ENCODE measurements at regions not wholly inside any gene's neighbourhood (a gene's known extent, or its start where the extent isn't known, plus 50 kb on each side); places are given as distances from the start of the nearest gene placed in this dataset.
"Not testable (repeated sequence)": the region's sequence is repeated elsewhere in the genome, so short reads cannot be mapped to it uniquely, and the experiment has no call there.

DNA sequence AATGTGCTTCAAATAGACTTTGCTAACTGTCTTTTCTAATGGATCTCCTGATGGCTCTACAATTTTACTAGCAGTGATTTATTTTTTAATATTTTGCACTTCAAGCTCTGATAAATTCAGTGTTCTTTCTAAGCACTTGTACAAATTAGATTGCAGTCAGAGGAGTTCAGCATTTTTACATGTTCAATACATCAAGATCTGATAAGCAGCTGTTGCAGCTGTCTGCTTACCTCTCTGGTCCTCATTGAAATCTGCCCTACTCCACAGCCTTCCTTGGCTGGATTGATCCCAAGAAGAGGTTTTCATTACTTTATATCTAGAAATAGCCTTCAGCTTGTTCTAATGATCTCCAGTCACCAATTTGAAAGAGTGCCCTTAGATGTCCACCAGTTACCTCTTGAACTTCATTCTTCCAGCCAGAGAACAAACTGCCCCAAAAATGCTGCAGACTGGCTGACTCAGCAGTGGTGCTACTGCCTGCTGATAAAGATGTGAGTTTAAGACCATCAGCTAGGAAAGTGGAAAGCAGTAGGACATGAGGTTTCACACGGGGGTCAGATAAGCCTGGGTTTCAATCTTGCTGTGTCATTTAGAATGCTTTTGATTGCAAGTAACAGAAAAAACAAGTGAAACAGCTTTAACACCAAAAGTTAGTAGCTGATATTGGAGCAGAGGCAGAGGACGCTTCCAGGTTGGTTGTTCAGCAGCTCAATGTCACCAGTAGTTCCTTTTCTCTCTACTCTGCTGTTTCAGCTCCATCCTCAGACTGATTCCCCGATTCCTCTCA lies 350.9 kb upstream of the NPVF start:
- in situ Hi-C loops (cut with MboI; ENCODE audit: low sequenced_read_pairs) = loop anchor here (25.0 kb wide), 1 partner anchor 258 kb away; no protein-coding TSS in a partner anchor

DNA sequence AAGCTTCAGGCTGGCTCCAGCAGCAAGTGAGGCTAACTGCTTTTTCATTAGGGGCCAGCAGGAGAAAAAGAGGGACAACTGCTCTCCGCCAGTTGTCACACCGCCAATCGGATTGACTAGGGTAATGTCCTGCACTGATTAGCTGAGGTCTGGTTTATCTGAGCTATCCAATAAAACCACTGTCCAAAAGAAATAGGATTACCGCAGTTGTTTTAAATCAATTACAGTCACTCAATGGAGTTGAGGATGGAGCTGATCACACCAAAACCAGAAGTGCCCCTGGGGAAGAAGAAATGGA lies 351.4 kb upstream of the NPVF start:
- in situ Hi-C loops (cut with MboI; ENCODE audit: low sequenced_read_pairs) = loop anchor here (25.0 kb wide), 1 partner anchor 258 kb away; no protein-coding TSS in a partner anchor

DNA sequence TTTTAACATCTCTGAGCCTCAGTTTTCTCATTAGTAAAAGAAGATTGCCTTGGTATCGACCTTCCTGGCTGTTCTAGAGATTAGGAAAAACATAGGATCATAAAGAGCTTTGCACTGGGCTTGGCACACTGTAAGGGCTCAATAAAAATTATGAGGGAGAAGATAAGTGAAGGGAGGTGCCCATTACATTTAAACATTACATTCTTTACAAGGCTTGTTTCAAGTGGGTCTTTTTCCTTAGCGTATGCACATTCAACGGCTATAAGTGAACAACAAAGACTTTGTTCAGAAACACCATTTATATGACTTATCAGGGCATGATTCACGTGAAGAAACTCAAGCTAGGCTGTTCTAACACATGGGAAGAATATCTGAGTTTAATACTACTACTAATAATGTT lies 351.9 kb upstream of the NPVF start:
- in situ Hi-C loops (cut with MboI; ENCODE audit: low sequenced_read_pairs) = loop anchor here (25.0 kb wide), 1 partner anchor 257 kb away; no protein-coding TSS in a partner anchor

DNA sequence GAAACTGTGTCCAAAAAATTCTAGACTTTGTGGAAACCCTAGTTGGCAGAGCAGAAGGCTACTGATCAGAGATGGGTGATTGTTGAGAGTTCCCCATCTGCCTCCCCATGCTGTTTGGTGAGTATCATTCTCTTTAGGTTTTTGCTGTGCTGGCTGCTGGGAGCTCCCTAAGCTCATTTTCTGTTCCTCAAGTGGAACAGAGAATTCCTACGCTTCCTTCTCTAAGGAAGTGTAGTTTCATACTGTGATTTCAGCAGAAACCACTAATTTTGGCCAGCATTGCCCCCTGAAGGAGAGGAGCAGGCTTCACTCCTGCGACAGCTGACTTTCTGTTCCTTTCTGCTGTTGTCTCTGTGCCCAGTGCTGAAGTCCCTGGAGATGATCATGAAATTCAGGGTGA lies 355.3 kb upstream of the NPVF start:
- in situ Hi-C loops (cut with MboI; ENCODE audit: low sequenced_read_pairs) = loop anchor here (25.0 kb wide), 1 partner anchor 254 kb away; no protein-coding TSS in a partner anchor

DNA sequence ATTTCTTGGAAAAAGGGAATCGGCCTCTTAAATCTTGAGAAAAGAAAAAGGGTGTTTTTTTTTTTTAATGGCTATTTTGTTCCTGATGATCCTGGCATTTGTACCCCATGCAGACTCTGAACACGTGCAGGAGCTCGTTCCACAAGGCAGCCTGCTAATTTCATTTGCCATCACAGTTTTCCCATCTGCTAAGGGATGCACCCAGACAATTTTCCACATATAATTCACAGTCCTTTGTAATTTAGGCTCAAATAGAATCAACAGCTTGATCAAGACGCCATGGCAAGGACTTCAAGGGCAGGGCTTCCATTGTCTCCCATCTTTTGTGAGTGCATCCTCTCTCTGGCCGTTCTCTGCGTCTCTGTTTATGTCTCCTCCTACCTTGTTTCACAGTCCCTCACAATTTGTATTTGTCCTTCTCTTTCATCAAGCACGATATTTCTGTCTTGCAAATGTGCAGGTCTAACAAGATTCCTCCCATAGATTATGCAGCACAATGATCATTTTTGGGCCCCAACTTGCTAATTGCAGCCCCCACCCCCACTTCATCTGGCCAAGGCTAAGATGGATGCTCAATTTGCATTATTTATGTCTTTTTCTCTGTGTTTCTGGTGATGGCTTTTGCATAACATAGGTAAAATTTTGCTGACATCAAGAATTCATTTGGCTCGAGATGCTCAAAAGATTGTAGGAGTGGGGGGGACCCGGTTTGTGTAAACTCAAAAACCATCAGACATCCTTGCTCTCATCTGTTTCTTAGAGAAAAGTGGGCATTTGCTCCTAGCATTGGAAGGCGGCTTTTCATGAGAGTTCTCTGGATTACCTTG lies 356.0 kb upstream of the NPVF start:
- in situ Hi-C loops (cut with MboI; ENCODE audit: low sequenced_read_pairs) = loop anchor here (25.0 kb wide), 1 partner anchor 253 kb away; no protein-coding TSS in a partner anchor

DNA sequence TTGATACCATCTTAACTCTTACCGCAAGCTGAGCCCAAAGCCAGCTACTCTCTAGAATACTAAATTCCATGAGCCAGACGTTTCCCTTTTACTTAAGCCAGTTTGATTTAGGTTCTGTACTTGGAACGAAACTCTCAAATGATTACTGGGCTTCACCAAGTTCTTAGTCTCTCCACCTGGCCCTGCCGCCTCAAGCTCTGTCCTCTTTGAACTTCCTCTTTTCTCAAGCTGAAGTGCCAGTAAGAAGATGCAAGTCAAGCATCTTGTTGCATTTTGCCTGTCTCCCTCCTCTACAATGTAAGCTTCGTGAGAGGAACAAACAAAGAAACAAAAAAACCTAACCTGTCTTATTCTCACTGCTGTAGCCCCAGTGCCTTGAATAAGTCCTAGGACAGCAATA lies 358.2 kb upstream of the NPVF start:
- in situ Hi-C loops (cut with MboI; ENCODE audit: low sequenced_read_pairs) = loop anchor here (25.0 kb wide), 1 partner anchor 251 kb away; no protein-coding TSS in a partner anchor

DNA sequence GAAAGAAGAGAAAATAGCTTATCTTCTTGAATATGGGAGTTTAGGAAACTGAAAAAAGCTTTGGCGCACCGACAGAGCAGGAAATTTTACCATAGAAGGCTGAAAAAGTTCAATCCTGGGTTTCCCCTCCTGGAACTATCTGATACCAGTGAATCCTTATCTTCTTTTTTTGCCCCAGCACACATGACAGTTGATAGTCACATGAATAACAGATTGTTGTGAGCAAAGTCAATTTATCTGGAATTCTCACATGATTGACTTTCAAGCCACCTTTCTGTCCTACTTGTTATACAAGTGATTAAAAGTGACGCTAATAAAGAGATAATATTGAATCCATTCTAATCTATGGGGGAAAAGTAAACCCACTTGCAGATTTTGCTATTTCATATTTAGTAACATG lies 365.8 kb upstream of the NPVF start:
- in situ Hi-C loops (cut with MboI; ENCODE audit: low sequenced_read_pairs) = loop anchor here (25.0 kb wide), 1 partner anchor 243 kb away; no protein-coding TSS in a partner anchor

DNA sequence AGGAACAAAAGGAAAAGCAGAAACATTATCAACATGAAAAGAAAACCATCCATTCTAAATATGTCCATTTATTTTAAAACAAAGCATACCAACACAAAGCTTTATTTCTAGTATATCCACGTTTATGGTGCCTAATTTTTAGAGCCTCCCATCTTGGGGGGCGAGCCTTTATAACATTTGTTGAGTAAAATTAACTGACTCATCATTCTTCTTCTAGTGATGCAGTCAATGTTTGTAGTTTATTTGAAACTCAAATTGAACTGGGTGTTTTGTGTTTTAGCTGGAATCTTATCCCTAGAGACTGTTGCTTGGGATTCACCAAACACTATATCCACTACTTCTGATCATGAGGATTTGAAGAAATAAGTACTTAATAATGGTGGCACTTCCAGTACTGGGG lies 366.4 kb upstream of the NPVF start:
- in situ Hi-C loops (cut with MboI; ENCODE audit: low sequenced_read_pairs) = loop anchor here (25.0 kb wide), 1 partner anchor 243 kb away; no protein-coding TSS in a partner anchor

DNA sequence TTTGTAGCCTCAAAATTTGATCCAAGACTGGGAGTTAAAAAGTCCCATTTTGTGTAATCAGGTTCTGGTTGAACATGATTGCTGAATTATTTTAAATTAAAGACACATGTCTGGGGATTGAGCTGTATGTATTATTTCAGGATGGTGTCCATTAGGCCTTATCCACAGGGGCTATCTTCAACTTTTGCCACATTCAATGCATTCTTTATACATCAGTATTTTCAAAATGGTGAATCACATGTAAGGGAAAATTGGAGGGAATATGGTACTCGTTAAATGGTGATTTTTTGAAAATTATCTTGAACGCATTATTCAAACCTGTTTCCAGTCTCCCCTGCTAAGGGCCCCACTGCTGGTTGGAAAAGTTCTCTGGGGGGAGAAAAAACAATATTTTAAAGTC lies 367.7 kb upstream of the NPVF start:
- in situ Hi-C loops (cut with MboI; ENCODE audit: low sequenced_read_pairs) = loop anchor here (25.0 kb wide), 1 partner anchor 241 kb away; no protein-coding TSS in a partner anchor

DNA sequence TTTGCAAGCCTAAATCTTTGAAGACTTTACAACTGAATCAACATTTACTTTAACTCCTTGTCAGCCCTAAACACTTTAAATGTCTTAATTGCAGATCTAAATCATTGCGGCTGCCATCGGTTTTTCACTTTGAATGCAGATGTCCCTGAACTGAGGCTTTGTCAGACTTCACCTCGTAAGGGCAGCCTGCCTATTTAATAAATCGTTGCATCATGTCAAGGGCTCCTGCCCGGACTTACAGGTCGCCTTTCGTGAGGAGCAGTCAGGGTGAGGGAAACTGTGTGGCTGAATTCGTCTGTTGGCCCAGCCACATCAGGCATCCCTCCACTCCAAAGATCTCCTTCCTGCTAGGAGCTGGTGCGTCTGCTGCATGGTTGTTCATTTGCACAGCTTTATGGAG lies 368.2 kb upstream of the NPVF start:
- in situ Hi-C loops (cut with MboI; ENCODE audit: low sequenced_read_pairs) = loop anchor here (25.0 kb wide), 1 partner anchor 241 kb away; no protein-coding TSS in a partner anchor

DNA sequence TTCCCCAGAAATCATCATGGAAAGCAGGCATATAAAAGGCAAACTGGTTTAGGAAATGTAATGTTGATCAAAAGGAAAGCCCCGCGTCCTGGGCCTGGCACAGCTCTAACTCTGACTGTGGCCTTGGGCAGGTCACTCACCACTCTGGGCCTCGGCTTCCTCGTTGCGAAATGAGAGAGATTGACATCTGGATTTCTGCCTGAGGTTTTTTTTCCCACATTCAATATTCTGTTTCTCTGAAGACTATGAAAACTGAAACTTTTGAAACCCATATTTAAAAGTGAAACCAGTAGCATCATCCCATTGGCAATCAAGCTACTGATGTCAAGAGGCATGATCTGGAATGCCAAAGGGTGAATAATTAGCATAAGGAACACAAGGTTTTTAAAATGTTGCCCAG lies 369.7 kb upstream of the NPVF start:
- in situ Hi-C loops (cut with MboI; ENCODE audit: low sequenced_read_pairs) = loop anchor here (25.0 kb wide), 1 partner anchor 239 kb away; no protein-coding TSS in a partner anchor

DNA sequence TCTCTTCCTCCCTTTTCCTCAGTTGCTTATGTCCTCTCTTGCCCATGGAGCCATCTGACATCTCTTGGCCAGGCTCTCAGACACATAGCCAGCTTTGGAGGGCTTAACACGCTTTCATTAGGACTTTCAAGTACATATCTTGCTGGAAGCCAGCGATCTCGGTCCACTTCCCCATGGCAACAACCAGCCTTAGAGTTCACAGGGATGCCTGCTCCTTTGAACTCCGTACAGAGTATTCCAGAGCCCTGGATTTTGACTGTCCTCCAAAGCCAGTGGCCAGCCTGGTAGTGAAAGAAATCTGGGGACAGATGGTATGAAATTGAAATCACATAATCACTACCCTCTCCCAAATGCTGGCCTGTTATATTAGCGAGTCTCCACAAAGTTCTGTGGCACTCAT lies 370.5 kb upstream of the NPVF start:
- in situ Hi-C loops (cut with MboI; ENCODE audit: low sequenced_read_pairs) = loop anchor here (25.0 kb wide), 1 partner anchor 239 kb away; no protein-coding TSS in a partner anchor

DNA sequence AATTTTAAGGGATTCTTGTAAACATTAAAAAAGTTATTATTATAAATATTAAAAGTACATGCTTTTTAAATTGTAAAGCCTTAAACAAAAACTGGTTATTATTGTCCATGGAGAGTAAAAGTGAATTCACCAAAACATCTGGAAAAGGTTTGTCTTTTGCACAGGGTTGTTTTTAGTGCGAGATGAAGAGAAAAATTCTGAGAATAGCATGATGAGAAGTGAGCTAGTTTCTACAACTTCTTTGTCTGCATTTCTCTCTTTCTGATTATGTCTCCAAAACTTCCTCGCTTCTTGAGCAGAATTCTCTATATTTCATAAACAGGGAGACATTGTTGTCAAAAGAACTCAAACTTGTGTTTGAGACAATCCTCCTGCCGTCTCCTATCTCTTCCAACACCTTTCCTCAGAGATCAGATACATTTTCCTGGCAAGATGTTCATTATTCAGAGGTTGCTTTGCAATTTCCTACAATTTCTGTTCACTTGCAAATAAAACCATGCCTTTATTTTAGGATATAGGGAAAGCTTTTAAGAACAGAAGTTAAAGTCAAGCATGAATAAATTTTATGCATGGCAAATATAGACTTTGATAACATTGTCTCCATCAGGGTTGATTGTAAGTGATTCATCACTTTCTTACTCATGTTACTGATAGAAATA lies 372.1 kb upstream of the NPVF start:
- in situ Hi-C loops (cut with MboI; ENCODE audit: low sequenced_read_pairs) = no loop called here

DNA sequence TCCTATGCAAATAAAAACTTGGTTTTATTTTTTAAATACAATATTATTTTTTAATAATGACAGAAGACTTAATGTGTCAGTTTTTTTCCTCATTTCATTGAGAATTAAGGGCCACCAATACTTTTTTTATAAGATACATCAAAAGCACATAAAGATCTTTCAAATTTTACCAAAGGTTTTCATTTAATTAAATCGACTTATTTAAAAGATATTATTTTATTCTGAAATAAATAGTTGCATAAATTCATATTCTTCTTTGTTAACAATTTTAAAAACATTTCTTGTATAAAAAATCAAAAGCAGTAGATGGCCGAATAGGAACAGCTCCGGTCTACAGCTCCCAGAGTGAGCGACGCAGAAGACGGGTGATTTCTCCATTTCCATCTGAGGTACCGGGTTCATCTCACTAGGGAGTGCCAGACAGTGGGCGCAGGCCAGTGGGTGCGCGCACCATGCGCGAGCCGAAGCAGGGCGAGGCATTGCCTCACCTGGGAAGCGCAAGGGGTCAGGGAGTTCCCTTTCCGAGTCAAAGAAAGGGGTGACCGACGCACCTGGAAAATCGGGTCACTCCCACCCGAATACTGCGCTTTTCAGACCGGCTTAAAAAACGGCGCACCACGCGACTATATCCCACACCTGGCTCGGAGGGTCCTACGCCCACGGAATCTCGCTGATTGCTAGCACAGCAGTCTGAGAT lies 374.6 kb upstream of the NPVF start:
- in situ Hi-C loops (cut with MboI; ENCODE audit: low sequenced_read_pairs) = not testable (repeated sequence)

DNA sequence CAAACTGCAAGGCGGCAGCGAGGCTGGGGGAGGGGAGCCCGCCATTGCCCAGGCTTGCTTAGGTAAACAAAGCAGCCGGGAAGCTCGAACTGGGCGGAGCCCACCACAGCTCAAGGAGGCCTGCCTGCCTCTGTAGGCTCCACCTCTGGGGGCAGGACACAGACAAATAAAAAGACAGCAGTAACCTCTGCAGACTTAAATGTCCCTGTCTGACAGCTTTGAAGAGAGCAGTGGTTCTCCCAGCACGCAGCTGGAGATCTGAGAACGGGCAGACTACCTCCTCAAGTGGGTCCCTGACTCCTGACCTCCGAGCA lies 375.1 kb upstream of the NPVF start:
- in situ Hi-C loops (cut with MboI; ENCODE audit: low sequenced_read_pairs) = not testable (repeated sequence)

DNA sequence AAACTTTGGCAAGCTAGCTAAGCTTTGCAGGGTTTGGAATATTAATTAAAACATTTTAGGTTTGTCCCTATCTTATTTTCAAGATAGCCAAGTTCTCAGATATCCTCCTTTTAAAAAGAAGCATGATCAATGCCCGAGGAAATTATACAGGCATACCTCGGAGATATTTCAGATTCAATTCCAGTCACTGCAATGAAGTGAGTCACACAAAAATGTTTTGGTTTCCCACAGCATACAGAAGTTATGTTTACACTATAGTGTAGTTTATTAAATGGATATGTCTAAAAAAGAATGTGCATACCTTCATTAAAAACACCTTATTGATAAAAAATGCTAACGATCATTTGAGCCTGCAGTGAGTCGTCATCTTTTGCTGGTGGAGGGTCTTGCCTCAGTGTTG lies 382.9 kb upstream of the NPVF start:
- in situ Hi-C loops (cut with MboI; ENCODE audit: low sequenced_read_pairs) = no loop called here

DNA sequence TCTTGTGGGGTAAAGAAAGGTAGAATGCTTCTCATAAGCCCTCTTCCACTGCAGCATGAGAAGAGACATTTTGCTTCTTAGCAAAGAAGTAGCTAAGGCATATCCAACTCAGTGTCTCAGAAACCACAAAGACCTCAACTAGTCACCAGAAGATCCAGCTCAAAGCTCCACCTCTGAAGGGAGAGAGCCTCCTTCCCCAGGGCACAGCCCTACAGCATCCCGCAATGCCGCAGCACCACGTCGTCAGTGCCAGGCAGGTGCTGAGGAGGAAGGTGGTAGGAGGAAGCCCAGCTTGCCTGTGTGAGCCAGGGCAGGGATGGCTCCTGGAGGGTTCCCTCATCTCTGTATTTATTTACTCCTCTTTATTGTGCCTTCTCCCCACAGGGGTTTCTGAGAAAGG lies 385.6 kb upstream of the NPVF start:
- in situ Hi-C loops (cut with MboI; ENCODE audit: low sequenced_read_pairs) = no loop called here

DNA sequence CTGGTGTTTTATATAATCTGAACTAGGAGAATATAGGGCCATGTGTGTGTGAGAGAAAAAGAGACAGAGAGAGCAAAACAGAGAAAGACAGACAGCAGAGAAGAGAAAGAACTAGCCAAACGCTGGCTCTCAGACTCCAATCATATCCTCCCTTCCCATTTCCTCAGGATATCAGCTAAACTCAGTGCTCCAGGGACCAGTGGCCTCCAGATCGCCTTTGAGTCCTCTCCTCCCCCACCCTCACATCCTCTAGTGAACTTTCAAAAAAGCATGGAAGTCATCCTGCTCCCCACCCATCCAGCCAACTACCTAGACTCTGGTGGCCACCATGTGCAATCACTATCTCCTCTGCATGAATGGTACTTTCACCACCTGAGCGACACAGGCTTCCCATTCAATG lies 386.1 kb upstream of the NPVF start:
- in situ Hi-C loops (cut with MboI; ENCODE audit: low sequenced_read_pairs) = no loop called here

DNA sequence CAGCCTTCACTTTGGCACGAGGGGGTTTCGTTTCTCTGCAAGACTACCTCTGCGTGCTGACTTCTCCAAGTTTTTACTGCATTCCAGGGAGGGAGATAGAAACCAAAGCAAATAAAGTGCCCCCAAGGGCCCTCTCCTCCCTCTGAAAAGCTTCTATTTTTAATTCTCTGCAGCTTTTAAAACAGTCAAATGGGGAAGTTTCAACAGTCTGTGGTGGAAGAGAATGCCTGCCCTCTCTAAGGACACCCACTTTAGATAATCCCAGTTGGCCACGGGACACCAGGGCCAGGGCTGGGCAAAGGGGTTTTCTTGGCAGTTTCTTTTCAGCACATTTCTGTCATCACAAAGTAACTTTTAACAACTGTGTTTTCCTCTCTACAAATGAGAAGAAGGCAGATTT lies 386.7 kb upstream of the NPVF start:
- in situ Hi-C loops (cut with MboI; ENCODE audit: low sequenced_read_pairs) = no loop called here

DNA sequence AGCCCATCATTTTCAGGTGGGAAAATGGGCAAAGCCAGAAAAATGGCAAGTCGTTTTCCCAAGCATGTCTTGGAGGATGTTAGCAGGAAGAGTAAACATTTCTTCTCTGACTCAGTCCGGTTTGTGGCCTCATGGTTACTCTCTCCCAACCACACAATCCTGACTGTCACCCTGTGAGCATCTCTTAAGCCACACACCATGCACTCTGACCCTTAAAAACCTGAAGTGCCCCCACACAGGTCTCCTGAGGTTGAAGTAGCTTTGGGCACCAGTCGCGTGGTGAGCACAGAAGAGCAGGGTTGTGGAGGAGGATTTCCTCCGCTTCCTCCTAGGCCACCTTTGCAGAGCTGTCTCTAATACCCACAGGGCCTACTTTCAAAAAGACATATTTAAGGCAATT lies 387.3 kb upstream of the NPVF start:
- in situ Hi-C loops (cut with MboI; ENCODE audit: low sequenced_read_pairs) = no loop called here

DNA sequence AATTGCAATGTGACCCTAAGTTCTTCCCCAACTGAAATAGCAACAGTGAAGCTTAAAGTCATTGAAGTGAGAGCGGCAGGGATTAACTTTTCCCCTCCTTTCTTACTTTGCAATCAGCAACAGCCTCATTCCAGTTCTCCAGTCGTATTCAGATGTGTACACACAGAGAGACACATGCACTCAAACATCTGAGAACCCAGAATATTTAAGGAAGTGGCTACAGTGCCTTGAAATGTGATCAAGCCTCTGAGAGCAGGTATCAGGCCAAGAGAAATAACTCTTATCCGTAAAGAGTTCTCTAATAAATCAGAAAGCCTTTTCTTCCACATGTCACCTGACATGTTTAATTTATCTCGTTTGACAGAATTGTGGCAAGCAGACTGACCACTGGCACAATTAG lies 388.9 kb upstream of the NPVF start:
- in situ Hi-C loops (cut with MboI; ENCODE audit: low sequenced_read_pairs) = no loop called here

Data from HL-60/S4 treated with retinoic acid at 250 ng/mL for 4 days and 3 days (cell line).